GM23338 (cell line): ENCODE measurements at regions not wholly inside any gene's neighbourhood (a gene's known extent, or its start where the extent isn't known, plus 50 kb on each side); places are given as distances from the start of the nearest gene placed in this dataset.

Experiments used
- ATAC-seq: fragments of 200-7000 bp; cut with Tn5 transposase; 3 replicates; pipeline ENCODE4 v1.9.1; 2020
- DNase-seq: peaks from one replicate; pipeline ENCODE4 v3.0.0-alpha.2; 2015; ENCODE audit warnings: low spot score
- H2AFZ ChIP-seq: fragments of 200-600 bp; sonication (generic); 2 replicates; pipeline ENCODE4 v1.8.0; 2016; ENCODE audit warnings: antibody characterized with exemption, mild to moderate bottlenecking, moderate library complexity
- H3F3A ChIP-seq: fragments of 200-600 bp; sonication (generic); replicated peaks from 2 replicates; pipeline ENCODE4 v1.8.0; 2017; ENCODE audit warnings: antibody characterized with exemption, mixed run types, low read depth
- H3K27ac ChIP-seq: fragments of 200-600 bp; sonication (generic); 2 replicates; pipeline ENCODE4 v1.6.1; 2016; ENCODE audit warnings: low read depth
- H3K27me3 ChIP-seq: fragments of 200-600 bp; sonication (generic); 2 replicates; pipeline ENCODE4 v1.8.0; 2016; ENCODE audit warnings: mild to moderate bottlenecking, mixed run types, moderate library complexity; ENCODE audit not compliant: insufficient read depth
- H3K36me3 ChIP-seq: fragments of 200-600 bp; sonication (generic); 2 replicates; pipeline ENCODE4 v1.8.0; 2016; ENCODE audit warnings: mild to moderate bottlenecking; ENCODE audit not compliant: insufficient read depth
- H3K4me1 ChIP-seq: fragments of 200-600 bp; sonication (generic); 2 replicates; pipeline ENCODE4 v1.8.0; 2016; ENCODE audit warnings: mild to moderate bottlenecking, moderate library complexity; ENCODE audit not compliant: insufficient read depth
- H3K4me2 ChIP-seq: fragments of 200-600 bp; sonication (generic); 2 replicates; pipeline ENCODE4 v1.7.1; 2017; ENCODE audit warnings: mixed run types
- H3K4me3 ChIP-seq: fragments of 200-600 bp; sonication (generic); 2 replicates; pipeline ENCODE4 v1.6.1; 2016; ENCODE audit warnings: mixed run types
- H3K79me2 ChIP-seq: fragments of 200-600 bp; sonication (generic); replicated peaks from 2 replicates; pipeline ENCODE4 v1.8.0; 2017; ENCODE audit warnings: mild to moderate bottlenecking; ENCODE audit not compliant: insufficient read depth
- H3K9me2 ChIP-seq: fragments of 200-600 bp; sonication (generic); 2 replicates; pipeline ENCODE4 v1.8.0; 2017; ENCODE audit not compliant: insufficient read depth
- H4K20me1 ChIP-seq: fragments of 200-600 bp; sonication (generic); replicated peaks from 2 replicates; pipeline ENCODE4 v1.8.0; 2017; ENCODE audit warnings: mild to moderate bottlenecking; ENCODE audit not compliant: insufficient read depth
- H3K27ac Mint-ChIP-seq: 2 replicates; pipeline ENCODE4 v1.8.0; 2020; ENCODE audit warnings: inconsistent platforms, mild to moderate bottlenecking, moderate library complexity, mixed read lengths
- H3K27me3 Mint-ChIP-seq: 3 replicates; pipeline ENCODE4 v1.8.0; 2022; ENCODE audit warnings: low read depth, mild to moderate bottlenecking, moderate library complexity, mixed read lengths, inconsistent platforms; ENCODE audit not compliant: insufficient read depth, poor library complexity
- H3K36me3 Mint-ChIP-seq: 3 replicates; pipeline ENCODE4 v1.8.0; 2021; ENCODE audit warnings: low read depth, mild to moderate bottlenecking, inconsistent platforms, moderate library complexity, mixed read lengths
- H3K4me1 Mint-ChIP-seq: 3 replicates; pipeline ENCODE4 v1.8.0; 2020; ENCODE audit warnings: mild to moderate bottlenecking, inconsistent platforms, mixed read lengths
- H3K4me3 Mint-ChIP-seq: 3 replicates; pipeline ENCODE4 v1.8.0; 2021; ENCODE audit warnings: moderate library complexity, mild to moderate bottlenecking, inconsistent platforms, mixed read lengths
- H3K9me3 Mint-ChIP-seq: 3 replicates; pipeline ENCODE4 v1.8.0; 2020; ENCODE audit warnings: moderate library complexity, mild to moderate bottlenecking, inconsistent platforms, mixed read lengths
- CREB1 ChIP-seq: fragments of 250-450 bp; sonication (Bioruptor Pico); IDR thresholded peaks from 2 replicates; pipeline ENCODE4 v1.5.0; 2020; ENCODE audit warnings: low read depth, mild to moderate bottlenecking, moderate library complexity
- CTCF ChIP-seq, 2 experiments: fragments of 200-600 bp in 1 of 2; sonication (generic) in 1 of 2; conservative IDR thresholded peaks; 2 replicates each; pipeline versions ENCODE4 v1.5.1 to v1.6.1; 2016 to 2017; ENCODE audit warnings: antibody characterized with exemption in 2 of 2, low read depth in 2 of 2, mild to moderate bottlenecking in 2 of 2, moderate library complexity in 1 of 2
- REST ChIP-seq: IDR thresholded peaks from one replicate; pipeline ENCODE4 v1.6.1; 2018; ENCODE audit warnings: antibody characterized with exemption; ENCODE audit not compliant: unreplicated experiment
- STAT1 ChIP-seq: IDR thresholded peaks from one replicate; pipeline ENCODE4 v1.6.1; 2016; ENCODE audit warnings: antibody characterized with exemption; ENCODE audit not compliant: unreplicated experiment
- TF ChIP-seq, protein P1 (sequence below): fragments of 250-450 bp; sonication (Bioruptor Pico); IDR thresholded peaks from 2 replicates; pipeline ENCODE4 v1.5.0; 2020; ENCODE audit warnings: mild to moderate bottlenecking, moderate library complexity
- TF ChIP-seq, protein P2 (sequence below): IDR thresholded peaks from 2 replicates; pipeline ENCODE4 v1.6.1; 2016; ENCODE audit warnings: antibody characterized with exemption

DNA sequence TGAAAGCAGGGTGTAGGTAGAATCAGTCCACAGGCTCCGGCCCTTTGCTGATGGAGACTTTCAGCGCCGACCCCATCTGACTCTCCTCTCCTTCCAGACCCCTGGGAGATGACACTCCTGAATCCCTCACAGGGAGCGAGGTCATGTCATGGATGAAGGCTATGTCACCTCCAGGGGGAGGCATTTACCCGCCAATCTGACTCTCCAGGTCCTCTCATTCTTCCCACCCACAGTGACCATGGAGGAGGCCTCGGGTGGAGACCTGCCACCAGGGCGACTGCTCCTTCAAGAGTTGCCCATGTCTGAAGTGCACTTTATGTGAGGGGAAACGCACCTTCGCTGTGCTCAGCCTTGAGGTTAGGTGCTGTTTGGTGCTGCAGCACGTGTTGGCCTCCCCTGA lies 112.7 kb downstream of the KLF13 start:
- no peak overlapping the region; the same call in 2 of the 3 replicates for H3K4me3 Mint-ChIP-seq

More for the DNA sequence above, 112.7 kb downstream of the KLF13 start:
- Histone ChIP-seq H3K27ac (no peak overlapping the region), H3K27me3 (peaks cover 26% of the 10 kb centered on the region), H3K36me3 (no peaks in the 10 kb centered on the region), H2AFZ (no peak overlapping the region), H3K4me3 (no peak overlapping the region), H3K4me1 (peaks cover 10% of the 10 kb centered on the region), H4K20me1 (no peaks in the 10 kb centered on the region), H3K9me2 (no peaks in the 10 kb centered on the region), H3K79me2 (no peaks in the 10 kb centered on the region), H3F3A (0 out of 2 replicates have a peak, but pooled peaks cover 5% of the 10 kb centered on the region), H3K4me2 (no peak overlapping the region)
- ATAC-seq = peak; percentile 33
- H3K9me3 Mint-ChIP-seq = no peaks in the 10 kb centered on the region; the same call in 2 of the 3 replicates
- H3K4me1 Mint-ChIP-seq = peaks cover 19% of the 10 kb centered on the region
- no peaks in the 10 kb centered on the region for H3K36me3 Mint-ChIP-seq
- peaks cover 29% of the 10 kb centered on the region for H3K27me3 Mint-ChIP-seq
- DNase-seq = peak; percentile 66
- no peak overlapping the region for H3K27ac Mint-ChIP-seq
- TF ChIP-seq, protein P1, sequence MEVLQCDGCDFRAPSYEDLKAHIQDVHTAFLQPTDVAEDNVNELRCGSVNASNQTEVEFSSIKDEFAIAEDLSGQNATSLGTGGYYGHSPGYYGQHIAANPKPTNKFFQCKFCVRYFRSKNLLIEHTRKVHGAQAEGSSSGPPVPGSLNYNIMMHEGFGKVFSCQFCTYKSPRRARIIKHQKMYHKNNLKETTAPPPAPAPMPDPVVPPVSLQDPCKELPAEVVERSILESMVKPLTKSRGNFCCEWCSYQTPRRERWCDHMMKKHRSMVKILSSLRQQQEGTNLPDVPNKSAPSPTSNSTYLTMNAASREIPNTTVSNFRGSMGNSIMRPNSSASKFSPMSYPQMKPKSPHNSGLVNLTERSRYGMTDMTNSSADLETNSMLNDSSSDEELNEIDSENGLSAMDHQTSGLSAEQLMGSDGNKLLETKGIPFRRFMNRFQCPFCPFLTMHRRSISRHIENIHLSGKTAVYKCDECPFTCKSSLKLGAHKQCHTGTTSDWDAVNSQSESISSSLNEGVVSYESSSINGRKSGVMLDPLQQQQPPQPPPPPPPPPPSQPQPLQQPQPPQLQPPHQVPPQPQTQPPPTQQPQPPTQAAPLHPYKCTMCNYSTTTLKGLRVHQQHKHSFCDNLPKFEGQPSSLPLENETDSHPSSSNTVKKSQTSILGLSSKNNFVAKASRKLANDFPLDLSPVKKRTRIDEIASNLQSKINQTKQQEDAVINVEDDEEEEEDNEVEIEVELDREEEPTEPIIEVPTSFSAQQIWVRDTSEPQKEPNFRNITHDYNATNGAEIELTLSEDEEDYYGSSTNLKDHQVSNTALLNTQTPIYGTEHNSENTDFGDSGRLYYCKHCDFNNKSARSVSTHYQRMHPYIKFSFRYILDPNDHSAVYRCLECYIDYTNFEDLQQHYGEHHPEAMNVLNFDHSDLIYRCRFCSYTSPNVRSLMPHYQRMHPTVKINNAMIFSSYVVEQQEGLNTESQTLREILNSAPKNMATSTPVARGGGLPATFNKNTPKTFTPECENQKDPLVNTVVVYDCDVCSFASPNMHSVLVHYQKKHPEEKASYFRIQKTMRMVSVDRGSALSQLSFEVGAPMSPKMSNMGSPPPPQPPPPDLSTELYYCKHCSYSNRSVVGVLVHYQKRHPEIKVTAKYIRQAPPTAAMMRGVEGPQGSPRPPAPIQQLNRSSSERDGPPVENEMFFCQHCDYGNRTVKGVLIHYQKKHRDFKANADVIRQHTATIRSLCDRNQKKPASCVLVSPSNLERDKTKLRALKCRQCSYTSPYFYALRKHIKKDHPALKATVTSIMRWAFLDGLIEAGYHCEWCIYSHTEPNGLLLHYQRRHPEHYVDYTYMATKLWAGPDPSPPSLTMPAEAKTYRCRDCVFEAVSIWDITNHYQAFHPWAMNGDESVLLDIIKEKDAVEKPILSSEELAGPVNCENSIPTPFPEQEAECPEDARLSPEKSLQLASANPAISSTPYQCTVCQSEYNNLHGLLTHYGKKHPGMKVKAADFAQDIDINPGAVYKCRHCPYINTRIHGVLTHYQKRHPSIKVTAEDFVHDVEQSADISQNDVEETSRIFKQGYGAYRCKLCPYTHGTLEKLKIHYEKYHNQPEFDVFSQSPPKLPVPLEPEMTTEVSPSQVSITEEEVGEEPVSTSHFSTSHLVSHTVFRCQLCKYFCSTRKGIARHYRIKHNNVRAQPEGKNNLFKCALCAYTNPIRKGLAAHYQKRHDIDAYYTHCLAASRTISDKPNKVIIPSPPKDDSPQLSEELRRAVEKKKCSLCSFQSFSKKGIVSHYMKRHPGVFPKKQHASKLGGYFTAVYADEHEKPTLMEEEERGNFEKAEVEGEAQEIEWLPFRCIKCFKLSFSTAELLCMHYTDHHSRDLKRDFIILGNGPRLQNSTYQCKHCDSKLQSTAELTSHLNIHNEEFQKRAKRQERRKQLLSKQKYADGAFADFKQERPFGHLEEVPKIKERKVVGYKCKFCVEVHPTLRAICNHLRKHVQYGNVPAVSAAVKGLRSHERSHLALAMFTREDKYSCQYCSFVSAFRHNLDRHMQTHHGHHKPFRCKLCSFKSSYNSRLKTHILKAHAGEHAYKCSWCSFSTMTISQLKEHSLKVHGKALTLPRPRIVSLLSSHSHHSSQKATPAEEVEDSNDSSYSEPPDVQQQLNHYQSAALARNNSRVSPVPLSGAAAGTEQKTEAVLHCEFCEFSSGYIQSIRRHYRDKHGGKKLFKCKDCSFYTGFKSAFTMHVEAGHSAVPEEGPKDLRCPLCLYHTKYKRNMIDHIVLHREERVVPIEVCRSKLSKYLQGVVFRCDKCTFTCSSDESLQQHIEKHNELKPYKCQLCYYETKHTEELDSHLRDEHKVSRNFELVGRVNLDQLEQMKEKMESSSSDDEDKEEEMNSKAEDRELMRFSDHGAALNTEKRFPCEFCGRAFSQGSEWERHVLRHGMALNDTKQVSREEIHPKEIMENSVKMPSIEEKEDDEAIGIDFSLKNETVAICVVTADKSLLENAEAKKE (CRISPR knock-in tag) = peak; percentile 76; the same call in 1 of the 2 replicates
- TF ChIP-seq STAT1 (no peak), CREB1 (no peak), REST (no peak), CTCF (conservative IDR thresholded peaks at IDR 0.05; ENCODE audit: low read depth in 2 of 2) (peak; percentile 53 to 82)
- TF ChIP-seq, protein P2, sequence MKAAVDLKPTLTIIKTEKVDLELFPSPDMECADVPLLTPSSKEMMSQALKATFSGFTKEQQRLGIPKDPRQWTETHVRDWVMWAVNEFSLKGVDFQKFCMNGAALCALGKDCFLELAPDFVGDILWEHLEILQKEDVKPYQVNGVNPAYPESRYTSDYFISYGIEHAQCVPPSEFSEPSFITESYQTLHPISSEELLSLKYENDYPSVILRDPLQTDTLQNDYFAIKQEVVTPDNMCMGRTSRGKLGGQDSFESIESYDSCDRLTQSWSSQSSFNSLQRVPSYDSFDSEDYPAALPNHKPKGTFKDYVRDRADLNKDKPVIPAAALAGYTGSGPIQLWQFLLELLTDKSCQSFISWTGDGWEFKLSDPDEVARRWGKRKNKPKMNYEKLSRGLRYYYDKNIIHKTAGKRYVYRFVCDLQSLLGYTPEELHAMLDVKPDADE = no peak
